K562 (cell line): ENCODE measurements at regions not wholly inside any gene's neighbourhood (a gene's known extent, or its start where the extent isn't known, plus 50 kb on each side); places are given as distances from the start of the nearest gene placed in this dataset.

Experiments
- ATAC-seq: fragments of 200-7000 bp; cut with Tn5 transposase; 3 replicates; pipeline ENCODE4 v1.9.1; 2020; ENCODE audit warnings: moderate library complexity
- BruUV-seq: library from RNA; stranded (reverse); fragments of 400-500 nt; replicated peaks from 2 replicates; lab custom pipeline; 2021; lab: Mats Ljungman, UMichigan
- CTCF ChIA-PET: fragments of 300-600 bp; formaldehyde crosslinking; extraction: SDS; loops from one replicate; lab custom pipeline; 2021; ENCODE audit warnings: low intra/inter-chr PET ratio; lab: Yijun Ruan, JAX
- POLR2A ChIA-PET: fragments of 300-600, 350-650 bp; sonication (Branson Sonifier 250); formaldehyde crosslinking; extraction: SDS; loops from one replicate; lab custom pipeline; 2021; ENCODE audit warnings: antibody characterized with exemption, inconsistent platforms; lab: Yijun Ruan, JAX
- DNase-seq, 4 experiments: peaks; one replicate each; pipeline versions ENCODE4 v3.0.0 to v3.0.0-alpha.2; 2011 to 2018; ENCODE audit warnings: low spot score in 3 of 4, mixed read lengths in 3 of 4; ENCODE audit errors: extremely low read depth in 1 of 4
- FAIRE-seq: peaks from 2 replicates; lab custom pipeline; 2011; peaks lifted over from hg19 to GRCh38; lab: Jason Lieb, UNC
- H2AFZ ChIP-seq: 2 replicates; pipeline ENCODE4 v1.6.0; 2011; ENCODE audit warnings: low read depth, low read length, control low read depth, inconsistent platforms
- H3K27ac ChIP-seq: fragments of 200-600 bp; 3 replicates; pipeline ENCODE4 v1.8.0; 2011; ENCODE audit warnings: low read depth, mild to moderate bottlenecking, control low read depth, inconsistent platforms, low read length, moderate library complexity, mixed read lengths; ENCODE audit errors: extremely low read depth
- H3K27me3 ChIP-seq, 2 experiments: fragments of 300-600 bp in 1 of 2; 2 replicates in 1 of 2; 3 replicates in 1 of 2; pipeline versions ENCODE4 v1.6.0 to v1.8.0; 2011; ENCODE audit warnings: inconsistent platforms in 2 of 2, low read length in 2 of 2, mild to moderate bottlenecking in 1 of 2, mixed read lengths in 1 of 2, moderate library complexity in 1 of 2; ENCODE audit not compliant: control insufficient read depth in 2 of 2, insufficient read depth in 2 of 2
- H3K36me3 ChIP-seq: fragments of 300-600 bp; 3 replicates; pipeline ENCODE4 v1.8.0; 2011; ENCODE audit warnings: mild to moderate bottlenecking, low read length, inconsistent platforms; ENCODE audit not compliant: control insufficient read depth, insufficient read depth
- H3K4me1 ChIP-seq, 2 experiments: fragments of 200-600 bp in 1 of 2; replicated peaks in 1 of 2; 2 replicates in 1 of 2; 3 replicates in 1 of 2; pipeline versions ENCODE4 v1.5.1 to v1.8.0; 2011; ENCODE audit warnings: inconsistent platforms in 2 of 2, low read length in 2 of 2, mild to moderate bottlenecking in 1 of 2, mixed read lengths in 1 of 2, moderate library complexity in 1 of 2; ENCODE audit not compliant: control insufficient read depth in 2 of 2, insufficient read depth in 2 of 2
- H3K4me2 ChIP-seq: 2 replicates; pipeline ENCODE4 v1.6.1; 2011; ENCODE audit warnings: low read length, control low read depth, inconsistent platforms, mixed read lengths; ENCODE audit not compliant: insufficient read depth
- H3K4me3 ChIP-seq: fragments of 200-600 bp; sonication (generic), shearing (Covaris generic); 2 replicates; pipeline ENCODE4 v1.5.1; 2016; ENCODE audit warnings: control low read depth, inconsistent platforms
- H3K79me2 ChIP-seq: fragments of 200-600 bp; 3 replicates; pipeline ENCODE4 v1.8.0; 2011; ENCODE audit warnings: low read length, inconsistent platforms; ENCODE audit not compliant: control insufficient read depth, insufficient read depth
- H3K9ac ChIP-seq, 2 experiments: 2 replicates each; pipeline versions ENCODE4 v1.6.0 to v1.6.1; 2011; ENCODE audit warnings: low read depth in 2 of 2, low read length in 2 of 2, control low read depth in 1 of 2, inconsistent platforms in 1 of 2, mild to moderate bottlenecking in 1 of 2, mixed read lengths in 1 of 2; ENCODE audit not compliant: insufficient read depth in 1 of 2
- H3K9me1 ChIP-seq: one replicate; pipeline ENCODE4 v1.6.0; 2011; ENCODE audit warnings: inconsistent platforms, mild to moderate bottlenecking, low read length, moderate library complexity; ENCODE audit not compliant: control insufficient read depth, insufficient read depth
- H3K9me3 ChIP-seq: replicated peaks from 2 replicates; pipeline ENCODE4 v1.5.1; 2011; ENCODE audit warnings: low read depth, low read length, inconsistent platforms; ENCODE audit not compliant: control insufficient read depth, insufficient read depth
- H4K20me1 ChIP-seq: replicated peaks from 2 replicates; pipeline ENCODE4 v1.6.1; 2011; ENCODE audit warnings: low read length, inconsistent platforms, mixed read lengths; ENCODE audit not compliant: control insufficient read depth, insufficient read depth
- BCOR ChIP-seq: fragments of 450-650 bp; IDR thresholded peaks from 2 replicates; pipeline ENCODE4 v1.6.1; 2016
- GTF2A2 ChIP-seq: IDR thresholded peaks from 2 replicates; pipeline ENCODE4 v1.6.1; 2016; ENCODE audit warnings: mild to moderate bottlenecking, missing genetic modification characterization, missing compliant biosample characterization
- NFATC3 ChIP-seq: fragments of 450-650 bp; IDR thresholded peaks from 2 replicates; pipeline ENCODE4 v1.6.1; 2017; ENCODE audit warnings: mild to moderate bottlenecking
- TSC22D4 ChIP-seq: fragments of 450-650 bp; IDR thresholded peaks from 2 replicates; pipeline ENCODE4 v1.6.1; 2016; ENCODE audit warnings: missing genetic modification characterization, missing biosample characterization, control low read depth
- ZBTB1 ChIP-seq: sonication (generic); formaldehyde crosslinking; IDR thresholded peaks from 2 replicates; pipeline ENCODE4 v1.8.1; 2023; ENCODE audit warnings: missing genetic modification reagents, low read depth, mild to moderate bottlenecking, borderline replicate concordance
- ZFP30 ChIP-seq: fragments of 250-450 bp; sonication (Bioruptor Pico); IDR thresholded peaks from 2 replicates; pipeline ENCODE4 v1.8.0; 2022; ENCODE audit warnings: moderate library complexity, mild to moderate bottlenecking, inconsistent platforms, borderline replicate concordance
- ZNF224 ChIP-seq: sonication (generic); formaldehyde crosslinking; IDR thresholded peaks from 2 replicates; pipeline ENCODE4 v1.8.0; 2022; ENCODE audit warnings: mild to moderate bottlenecking, missing genetic modification reagents
- in situ Hi-C: fragments of 300-500 bp; cut with MboI; formaldehyde crosslinking; loops from 4 replicates; pipeline ENCODE4 v1.15.0; 2018; ENCODE audit warnings: inconsistent platforms, mixed read lengths
- intact Hi-C: fragments of 100-400 bp; cut with micrococcal nuclease; formaldehyde crosslinking; loops from 2 replicates; pipeline ENCODE4 v1.14.2; 2022
- TF ChIP-seq, protein P1 (sequence below): fragments of 450-650 bp; formaldehyde crosslinking; IDR thresholded peaks from 2 replicates; pipeline ENCODE4 v1.4.0; 2020; ENCODE audit warnings: mild to moderate bottlenecking, mixed read lengths
- TF ChIP-seq, protein P2 (sequence below): sonication (generic); formaldehyde crosslinking; IDR thresholded peaks from 2 replicates; pipeline ENCODE4 v1.8.0; 2022; ENCODE audit warnings: missing genetic modification reagents, mild to moderate bottlenecking, moderate library complexity, borderline replicate concordance

GRCh38 chr17:72486806-72487205, 366.0 kb downstream of the SOX9 start:
- no peak for ATAC-seq

More at GRCh38 chr17:72486806-72487205, 366.0 kb downstream of the SOX9 start:
- in situ Hi-C loops = no loop called here
- no peak for DNase-seq
- H3K27me3 ChIP-seq = no peaks in the 10 kb centered on the region
- POLR2A ChIA-PET = no interaction called here
- no peaks in the 10 kb centered on the region for H3K36me3 ChIP-seq
- H3K4me3 ChIP-seq = no peak overlapping the region
- no peaks in the 10 kb centered on the region for H3K9me1 ChIP-seq
- no peak for TF ChIP-seq GTF2A2 (tag)
- TF ChIP-seq ZBTB1 (CRISPR knock-in tag) = no peak
- TF ChIP-seq BCOR = no peak
- no peak for TF ChIP-seq ZFP30 (CRISPR knock-in tag)
- TF ChIP-seq ZNF224 (CRISPR knock-in tag) = no peak
- TF ChIP-seq, protein P1, sequence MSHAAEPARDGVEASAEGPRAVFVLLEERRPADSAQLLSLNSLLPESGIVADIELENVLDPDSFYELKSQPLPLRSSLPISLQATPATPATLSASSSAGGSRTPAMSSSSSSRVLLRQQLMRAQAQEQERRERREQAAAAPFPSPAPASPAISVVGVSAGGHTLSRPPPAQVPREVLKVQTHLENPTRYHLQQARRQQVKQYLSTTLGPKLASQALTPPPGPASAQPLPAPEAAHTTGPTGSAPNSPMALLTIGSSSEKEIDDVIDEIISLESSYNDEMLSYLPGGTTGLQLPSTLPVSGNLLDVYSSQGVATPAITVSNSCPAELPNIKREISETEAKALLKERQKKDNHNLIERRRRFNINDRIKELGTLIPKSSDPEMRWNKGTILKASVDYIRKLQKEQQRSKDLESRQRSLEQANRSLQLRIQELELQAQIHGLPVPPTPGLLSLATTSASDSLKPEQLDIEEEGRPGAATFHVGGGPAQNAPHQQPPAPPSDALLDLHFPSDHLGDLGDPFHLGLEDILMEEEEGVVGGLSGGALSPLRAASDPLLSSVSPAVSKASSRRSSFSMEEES (CRISPR knock-in tag) = no peak
- no peak for TF ChIP-seq NFATC3
- TF ChIP-seq, protein P2, sequence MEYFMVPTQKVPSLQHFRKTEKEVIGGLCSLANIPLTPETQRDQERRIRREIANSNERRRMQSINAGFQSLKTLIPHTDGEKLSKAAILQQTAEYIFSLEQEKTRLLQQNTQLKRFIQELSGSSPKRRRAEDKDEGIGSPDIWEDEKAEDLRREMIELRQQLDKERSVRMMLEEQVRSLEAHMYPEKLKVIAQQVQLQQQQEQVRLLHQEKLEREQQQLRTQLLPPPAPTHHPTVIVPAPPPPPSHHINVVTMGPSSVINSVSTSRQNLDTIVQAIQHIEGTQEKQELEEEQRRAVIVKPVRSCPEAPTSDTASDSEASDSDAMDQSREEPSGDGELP = no peak
- TF ChIP-seq TSC22D4 (tag) = no peak
- H3K4me1 ChIP-seq = no peaks in the 10 kb centered on the region
- H3K9me3 ChIP-seq = no peaks in the 10 kb centered on the region
- no peak overlapping the region for H3K4me2 ChIP-seq
- no peak overlapping the region for H3K9ac ChIP-seq
- no peaks in the 10 kb centered on the region for H3K79me2 ChIP-seq
- BruUV-seq = no TSS peak
- H3K27ac ChIP-seq = no peak overlapping the region
- H4K20me1 ChIP-seq = no peaks in the 10 kb centered on the region
- no peak for FAIRE-seq
- intact Hi-C loops = no loop called here
- CTCF ChIA-PET = no interaction called here
- no peak overlapping the region for H2AFZ ChIP-seq
